GM19238 (cell line): ENCODE measurements at regions not wholly inside any gene's neighbourhood (a gene's known extent, or its start where the extent isn't known, plus 50 kb on each side); places are given as distances from the start of the nearest gene placed in this dataset.
"Not testable (repeated sequence)": the region's sequence is repeated elsewhere in the genome, so short reads cannot be mapped to it uniquely, and the experiment has no call there.

Experiments
- DNase-seq: peaks from one replicate; pipeline ENCODE4 v3.0.0; 2011; ENCODE audit warnings: low spot score; ENCODE audit not compliant: insufficient read length

GRCh38 chr1:101410048-101410878 lies 173.4 kb downstream of the S1PR1 start:
- DNase-seq = no peak

- no peak for DNase-seq
These were observed 183.6 kb downstream of the S1PR1 start for GRCh38 chr1:101420406-101420805.

GRCh38 chr1:101428083-101428482 lies 191.3 kb downstream of the S1PR1 start:
- not testable (repeated sequence) for DNase-seq

GRCh38 chr1:101428562-101428961 lies 191.7 kb downstream of the S1PR1 start:
- no peak for DNase-seq

- DNase-seq = no peak
These were observed 195.2 kb downstream of the S1PR1 start for GRCh38 chr1:101431956-101432510.

GRCh38 chr1:101435831-101436511 lies 199.2 kb downstream of the S1PR1 start:
- DNase-seq = no peak

GRCh38 chr1:101437800-101438199 lies 201.0 kb downstream of the S1PR1 start:
- no peak for DNase-seq

- DNase-seq = peak; percentile 10
These were observed 201.5 kb downstream of the S1PR1 start for GRCh38 chr1:101438359-101438758.

- no peak for DNase-seq
These were observed 203.7 kb downstream of the S1PR1 start for GRCh38 chr1:101440485-101440884.

GRCh38 chr1:101444381-101444780 lies 207.6 kb downstream of the S1PR1 start:
- DNase-seq = no peak

GRCh38 chr1:101444873-101445618 lies 208.2 kb downstream of the S1PR1 start:
- no peak for DNase-seq

GRCh38 chr1:101448018-101448417 lies 211.2 kb downstream of the S1PR1 start:
- DNase-seq = no peak

GRCh38 chr1:101450691-101451090 lies 213.9 kb downstream of the S1PR1 start:
- DNase-seq = not testable (repeated sequence)

GRCh38 chr1:101451888-101452287 lies 215.1 kb downstream of the S1PR1 start:
- no peak for DNase-seq

GRCh38 chr1:101452825-101453224 lies 216.0 kb downstream of the S1PR1 start:
- no peak for DNase-seq

GRCh38 chr1:101453844-101454243 lies 217.0 kb downstream of the S1PR1 start:
- DNase-seq = no peak

- DNase-seq = no peak
These were observed 218.3 kb downstream of the S1PR1 start for GRCh38 chr1:101455166-101455565.

GRCh38 chr1:101460739-101461138 lies 223.9 kb downstream of the S1PR1 start:
- no peak for DNase-seq

GRCh38 chr1:101463195-101463594 lies 226.4 kb downstream of the S1PR1 start:
- DNase-seq = no peak

GRCh38 chr1:101465941-101466340 lies 229.1 kb downstream of the S1PR1 start:
- DNase-seq = no peak

GRCh38 chr1:101474039-101474665 lies 237.3 kb downstream of the S1PR1 start:
- DNase-seq = no peak
